Astrocyte (in vitro differentiated cells and primary cell): ENCODE measurements at regions not wholly inside any gene's neighbourhood (a gene's known extent, or its start where the extent isn't known, plus 50 kb on each side); places are given as distances from the start of the nearest gene placed in this dataset.
A peak's percentile ranks its signal among the peaks of the same experiment; 100 is the strongest.

ENCODE experiments used
- DNase-seq: peaks from one replicate; pipeline ENCODE4 v3.0.0-alpha.2; 2010; ENCODE audit warnings: low read depth
- FAIRE-seq: peaks from 2 replicates; lab custom pipeline; 2011; peaks lifted over from hg19 to GRCh38; lab: Jason Lieb, UNC
- H2AFZ ChIP-seq: 2 replicates; pipeline ENCODE4 v1.6.0; 2012; ENCODE audit warnings: low read depth, low read length, inconsistent platforms
- H3K27ac ChIP-seq: 2 replicates; pipeline ENCODE4 v1.5.1; 2011; ENCODE audit warnings: low read depth, low read length, inconsistent platforms
- H3K27me3 ChIP-seq: 2 replicates; pipeline ENCODE4 v1.6.0; 2011; ENCODE audit warnings: low read length, inconsistent platforms; ENCODE audit not compliant: insufficient read depth
- H3K36me3 ChIP-seq: 2 replicates; pipeline ENCODE4 v1.5.1; 2011; ENCODE audit warnings: low read length, inconsistent platforms; ENCODE audit not compliant: insufficient read depth
- H3K4me1 ChIP-seq: 2 replicates; pipeline ENCODE4 v1.5.1; 2011; ENCODE audit warnings: low read length, inconsistent platforms; ENCODE audit not compliant: insufficient read depth
- H3K4me2 ChIP-seq: 2 replicates; pipeline ENCODE4 v1.6.0; 2012; ENCODE audit warnings: low read length, inconsistent platforms
- H3K4me3 ChIP-seq: 2 replicates; pipeline ENCODE4 v1.5.1; 2011; ENCODE audit warnings: low read depth, mild to moderate bottlenecking, low read length, inconsistent platforms; ENCODE audit not compliant: insufficient read depth
- H3K79me2 ChIP-seq: 2 replicates; pipeline ENCODE4 v1.6.0; 2012; ENCODE audit warnings: mild to moderate bottlenecking, low read length, inconsistent platforms; ENCODE audit not compliant: insufficient read depth
- H3K9ac ChIP-seq: 2 replicates; pipeline ENCODE4 v1.6.0; 2012; ENCODE audit warnings: mild to moderate bottlenecking, low read length, inconsistent platforms
- H3K9me3 ChIP-seq: 2 replicates; pipeline ENCODE4 v1.5.1; 2012; ENCODE audit warnings: low read depth, mild to moderate bottlenecking, low read length, inconsistent platforms; ENCODE audit not compliant: insufficient read depth
- H4K20me1 ChIP-seq: 2 replicates; pipeline ENCODE4 v1.6.0; 2012; ENCODE audit warnings: low read length, inconsistent platforms; ENCODE audit not compliant: insufficient read depth
- H3K27ac Mint-ChIP-seq: one replicate; pipeline ENCODE4 v1.8.0; 2021; ENCODE audit warnings: mild to moderate bottlenecking, mixed read lengths; ENCODE audit not compliant: unreplicated experiment
- H3K27me3 Mint-ChIP-seq: one replicate; pipeline ENCODE4 v1.8.0; 2021; ENCODE audit warnings: low read depth, mixed read lengths; ENCODE audit not compliant: unreplicated experiment
- H3K36me3 Mint-ChIP-seq: one replicate; pipeline ENCODE4 v1.8.0; 2021; ENCODE audit warnings: low read depth, mixed read lengths; ENCODE audit not compliant: unreplicated experiment
- H3K4me1 Mint-ChIP-seq: one replicate; pipeline ENCODE4 v1.8.0; 2021; ENCODE audit warnings: low read depth, mixed read lengths; ENCODE audit not compliant: unreplicated experiment
- H3K4me3 Mint-ChIP-seq: one replicate; pipeline ENCODE4 v1.8.0; 2021; ENCODE audit warnings: mild to moderate bottlenecking, moderate library complexity, mixed read lengths; ENCODE audit not compliant: unreplicated experiment
- H3K9me3 Mint-ChIP-seq: one replicate; pipeline ENCODE4 v1.8.0; 2021; ENCODE audit warnings: mild to moderate bottlenecking, mixed read lengths; ENCODE audit not compliant: unreplicated experiment
- EZH2 ChIP-seq: IDR thresholded peaks from 2 replicates; pipeline ENCODE4 v1.6.1; 2012; ENCODE audit warnings: mild to moderate bottlenecking, low read length, inconsistent platforms; ENCODE audit not compliant: insufficient read depth
- TF ChIP-seq, protein P1 (sequence below): IDR thresholded peaks from 2 replicates; pipeline ENCODE4 v1.5.1; 2011; ENCODE audit warnings: low read depth, mild to moderate bottlenecking, inconsistent platforms, low read length, moderate library complexity; ENCODE audit not compliant: insufficient read depth

DNA sequence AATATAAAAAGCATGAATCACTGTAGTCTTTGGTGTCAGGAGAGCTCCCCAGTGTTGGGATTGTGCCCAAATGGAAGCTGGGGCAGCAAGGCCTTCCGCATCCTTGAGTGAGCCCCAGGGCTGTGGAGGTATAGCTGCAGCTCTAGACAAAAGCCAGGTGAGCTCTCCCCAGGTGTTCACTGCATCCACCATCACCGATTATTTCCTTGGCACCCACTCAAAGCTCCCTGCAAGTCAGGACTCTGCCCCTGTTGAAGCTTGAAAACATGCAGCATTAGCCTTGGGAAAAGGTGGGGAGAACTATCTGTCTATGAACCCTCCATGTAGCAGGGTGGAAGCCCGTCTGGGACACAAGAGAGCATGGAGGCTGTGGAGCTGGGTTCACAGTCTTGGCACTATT is 228.8 kb downstream of the BMP7 start:
- Histone ChIP-seq H2AFZ (no peak overlapping the region), H3K79me2 (no peaks in the 10 kb centered on the region), H3K9me3 (peaks cover 6% of the 10 kb centered on the region), H3K27me3 (peaks cover 4% of the 10 kb centered on the region), H3K4me3 (no peak overlapping the region), H3K4me1 (peaks cover 5% of the 10 kb centered on the region), H3K9ac (no peak overlapping the region), H3K36me3 (no peaks in the 10 kb centered on the region), H3K4me2 (no peak overlapping the region), H4K20me1 (no peaks in the 10 kb centered on the region), H3K27ac (no peak overlapping the region)
- peaks cover 17% of the 10 kb centered on the region for H3K9me3 Mint-ChIP-seq
- TF ChIP-seq EZH2, result no peak
- TF ChIP-seq, protein P1, sequence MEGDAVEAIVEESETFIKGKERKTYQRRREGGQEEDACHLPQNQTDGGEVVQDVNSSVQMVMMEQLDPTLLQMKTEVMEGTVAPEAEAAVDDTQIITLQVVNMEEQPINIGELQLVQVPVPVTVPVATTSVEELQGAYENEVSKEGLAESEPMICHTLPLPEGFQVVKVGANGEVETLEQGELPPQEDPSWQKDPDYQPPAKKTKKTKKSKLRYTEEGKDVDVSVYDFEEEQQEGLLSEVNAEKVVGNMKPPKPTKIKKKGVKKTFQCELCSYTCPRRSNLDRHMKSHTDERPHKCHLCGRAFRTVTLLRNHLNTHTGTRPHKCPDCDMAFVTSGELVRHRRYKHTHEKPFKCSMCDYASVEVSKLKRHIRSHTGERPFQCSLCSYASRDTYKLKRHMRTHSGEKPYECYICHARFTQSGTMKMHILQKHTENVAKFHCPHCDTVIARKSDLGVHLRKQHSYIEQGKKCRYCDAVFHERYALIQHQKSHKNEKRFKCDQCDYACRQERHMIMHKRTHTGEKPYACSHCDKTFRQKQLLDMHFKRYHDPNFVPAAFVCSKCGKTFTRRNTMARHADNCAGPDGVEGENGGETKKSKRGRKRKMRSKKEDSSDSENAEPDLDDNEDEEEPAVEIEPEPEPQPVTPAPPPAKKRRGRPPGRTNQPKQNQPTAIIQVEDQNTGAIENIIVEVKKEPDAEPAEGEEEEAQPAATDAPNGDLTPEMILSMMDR, result no peak
- no peak for DNase-seq
- H3K27me3 Mint-ChIP-seq, result peaks cover 19% of the 10 kb centered on the region
- no peak for FAIRE-seq
- H3K4me3 Mint-ChIP-seq, result no peak overlapping the region
- H3K27ac Mint-ChIP-seq, result no peak overlapping the region
- no peaks in the 10 kb centered on the region for H3K36me3 Mint-ChIP-seq
- peaks cover 3% of the 10 kb centered on the region for H3K4me1 Mint-ChIP-seq

- H4K20me1 ChIP-seq, result no peaks in the 10 kb centered on the region
These were observed 227.6 kb downstream of the BMP7 start for GRCh38 chr20:57038608-57039440.

More at GRCh38 chr20:57038608-57039440, 227.6 kb downstream of the BMP7 start:
- H3K4me3 ChIP-seq, result no peak overlapping the region
- H3K9ac ChIP-seq, result no peak overlapping the region
- H3K36me3 ChIP-seq, result no peaks in the 10 kb centered on the region
- Mint-ChIP-seq H3K27me3 (peaks cover 12% of the 10 kb centered on the region), H3K9me3 (peaks cover 17% of the 10 kb centered on the region), H3K4me1 (no peaks in the 10 kb centered on the region), H3K4me3 (no peak overlapping the region), H3K27ac (no peak overlapping the region), H3K36me3 (no peaks in the 10 kb centered on the region)
- H3K9me3 ChIP-seq, result peaks cover 6% of the 10 kb centered on the region
- H2AFZ ChIP-seq, result no peak overlapping the region
- FAIRE-seq (no peak), DNase-seq (no peak)
- H3K4me1 ChIP-seq, result peaks cover 5% of the 10 kb centered on the region
- H3K27me3 ChIP-seq, result peaks cover 4% of the 10 kb centered on the region
- TF ChIP-seq, protein P1, result no peak
- TF ChIP-seq EZH2, result no peak
- H3K4me2 ChIP-seq, result peak overlapping the region; percentile 24
- H3K79me2 ChIP-seq, result no peaks in the 10 kb centered on the region
- no peak overlapping the region for H3K27ac ChIP-seq
